Stimulated activated CD8-positive, alpha-beta memory T cell treated with anti-CD3 and anti-CD28 coated beads, Interleukin-4, amount 100 ng/mL, for 4 hours (primary cell): ENCODE measurements at regions not wholly inside any gene's neighbourhood (a gene's known extent, or its start where the extent isn't known, plus 50 kb on each side); places are given as distances from the start of the nearest gene placed in this dataset.

Experiments
- DNase-seq, 2 donors: peaks; one replicate each; pipeline ENCODE4 v3.0.0-alpha.2; 2020; ENCODE audit warnings: low read depth in 2 of 2, low spot score in 1 of 2

DNA sequence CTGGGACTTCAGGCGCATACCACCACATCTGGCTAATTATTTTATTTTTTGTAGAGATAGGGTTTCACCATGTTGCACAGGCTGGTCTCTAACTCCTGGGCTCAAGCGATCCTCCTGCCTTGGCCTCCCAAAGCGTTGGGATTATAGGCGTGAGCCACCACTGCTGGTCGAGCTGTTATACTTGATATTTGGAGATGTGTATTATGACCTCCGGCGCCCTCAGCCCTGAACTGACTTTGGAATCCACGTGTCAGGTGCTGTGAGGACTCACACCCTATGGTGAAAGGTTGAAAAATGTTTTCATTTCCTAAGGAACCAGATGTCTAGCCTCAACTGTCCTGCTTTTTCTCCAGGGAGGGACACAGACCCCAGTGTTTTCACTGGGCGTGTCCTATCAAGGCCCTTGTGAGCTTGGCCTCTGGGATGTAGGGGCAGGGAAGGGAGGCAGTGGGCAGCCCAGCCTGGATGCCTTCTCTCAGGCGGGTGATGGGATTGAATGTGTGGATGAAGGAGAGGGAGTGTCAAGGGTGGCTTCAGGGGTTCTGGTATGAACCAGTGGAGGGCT lies 56.4 kb upstream of the HAAO start:
- no peak for DNase-seq

DNA sequence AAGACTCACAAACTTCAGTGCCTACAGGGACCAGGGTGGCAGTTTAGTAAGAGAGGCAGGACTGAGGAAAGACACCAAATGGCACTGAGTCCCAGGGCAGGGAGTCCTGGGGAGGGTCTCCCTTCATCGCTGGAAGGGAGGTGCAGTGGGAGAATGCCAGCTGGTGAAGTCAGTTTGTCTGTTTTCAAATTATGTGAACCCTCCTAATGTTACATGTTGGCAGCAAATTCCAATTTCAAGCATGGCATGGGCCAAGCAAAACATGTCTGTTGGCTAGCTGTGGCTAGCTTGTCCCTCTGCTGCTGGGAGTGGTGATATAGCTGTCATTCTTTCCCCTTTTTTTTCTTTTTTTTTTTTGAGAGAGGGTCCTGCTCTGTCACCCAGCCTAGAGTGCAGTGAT lies 55.9 kb upstream of the HAAO start:
- no peak for DNase-seq

DNA sequence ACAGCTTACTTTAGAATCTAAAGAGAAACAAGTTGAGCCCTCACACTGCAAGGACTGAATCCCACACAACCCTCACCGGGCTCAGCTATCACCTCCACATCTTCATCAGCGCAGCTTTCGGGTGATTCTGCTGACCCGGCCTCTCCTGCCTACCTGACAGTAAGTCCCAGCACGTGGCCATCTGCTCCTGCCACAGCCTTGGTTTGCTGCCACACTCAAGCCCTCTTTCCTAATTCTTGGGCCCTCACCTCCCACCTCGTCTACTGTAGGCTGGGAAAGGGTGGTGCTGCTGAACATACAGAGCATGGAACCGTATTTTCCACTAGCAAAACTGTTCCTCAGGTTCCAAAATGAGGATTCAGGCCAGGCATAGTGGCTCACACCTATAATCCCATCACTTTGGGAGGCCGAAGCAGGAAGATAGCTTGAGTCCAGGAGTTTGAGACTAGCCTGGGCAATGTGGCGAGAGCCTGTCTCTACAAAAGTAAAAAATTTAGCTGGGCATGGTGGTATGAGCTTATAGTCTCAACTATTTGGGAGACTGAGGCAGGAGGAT lies 55.3 kb upstream of the HAAO start:
- no peak for DNase-seq

DNA sequence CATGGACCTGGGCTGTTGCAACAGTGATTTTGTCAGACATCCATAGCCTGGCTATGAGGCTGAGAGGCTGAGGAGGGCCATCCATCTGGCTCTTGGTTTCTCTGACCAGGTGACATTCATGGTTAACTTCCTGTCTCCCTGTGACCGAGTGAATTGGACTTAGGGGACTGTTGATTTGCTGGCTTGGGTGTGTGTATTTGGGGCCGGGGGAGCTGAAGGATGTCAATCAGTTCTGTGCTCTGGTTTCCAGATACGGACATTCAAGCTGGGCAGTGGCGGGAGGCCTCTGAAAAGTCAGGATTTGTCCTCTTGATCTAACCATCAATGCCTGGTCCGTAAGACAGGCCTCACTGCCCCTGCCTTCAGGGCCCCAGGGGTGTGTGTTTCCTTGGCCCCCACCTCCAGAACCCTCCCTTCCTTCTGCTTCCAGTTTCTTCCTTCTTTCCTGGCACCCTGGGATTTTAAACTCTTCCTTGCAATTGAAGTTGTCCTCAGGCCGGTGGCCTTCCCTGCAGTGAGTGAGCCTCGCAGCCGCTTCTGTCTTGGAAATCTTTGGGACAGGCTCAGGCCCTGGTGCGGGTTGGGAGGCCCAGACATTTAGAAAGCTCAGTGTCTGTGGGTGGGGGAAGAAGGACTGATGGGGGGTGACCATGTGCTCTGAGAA lies 54.7 kb upstream of the HAAO start:
- no peak for DNase-seq

DNA sequence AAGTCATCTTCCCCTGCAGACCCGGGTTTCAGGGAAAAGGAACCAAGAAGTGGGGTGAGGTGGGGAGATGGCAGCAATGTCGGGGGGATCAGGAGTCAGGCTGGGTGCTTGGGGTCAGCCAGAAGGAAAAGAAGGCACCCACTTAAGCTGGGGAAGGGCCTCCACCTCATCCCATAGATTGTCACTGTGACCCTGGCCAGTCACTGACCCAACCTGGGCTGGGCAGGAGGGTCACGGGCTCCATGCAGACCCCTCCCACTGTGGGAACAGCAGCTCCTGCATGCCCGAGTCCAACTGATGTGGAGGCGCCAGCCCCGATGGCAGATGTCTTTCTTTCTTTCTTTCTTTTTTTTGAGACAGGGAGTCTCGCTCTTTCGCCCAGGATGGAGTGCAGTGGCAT lies 53.6 kb upstream of the HAAO start:
- DNase-seq, result no peak

DNA sequence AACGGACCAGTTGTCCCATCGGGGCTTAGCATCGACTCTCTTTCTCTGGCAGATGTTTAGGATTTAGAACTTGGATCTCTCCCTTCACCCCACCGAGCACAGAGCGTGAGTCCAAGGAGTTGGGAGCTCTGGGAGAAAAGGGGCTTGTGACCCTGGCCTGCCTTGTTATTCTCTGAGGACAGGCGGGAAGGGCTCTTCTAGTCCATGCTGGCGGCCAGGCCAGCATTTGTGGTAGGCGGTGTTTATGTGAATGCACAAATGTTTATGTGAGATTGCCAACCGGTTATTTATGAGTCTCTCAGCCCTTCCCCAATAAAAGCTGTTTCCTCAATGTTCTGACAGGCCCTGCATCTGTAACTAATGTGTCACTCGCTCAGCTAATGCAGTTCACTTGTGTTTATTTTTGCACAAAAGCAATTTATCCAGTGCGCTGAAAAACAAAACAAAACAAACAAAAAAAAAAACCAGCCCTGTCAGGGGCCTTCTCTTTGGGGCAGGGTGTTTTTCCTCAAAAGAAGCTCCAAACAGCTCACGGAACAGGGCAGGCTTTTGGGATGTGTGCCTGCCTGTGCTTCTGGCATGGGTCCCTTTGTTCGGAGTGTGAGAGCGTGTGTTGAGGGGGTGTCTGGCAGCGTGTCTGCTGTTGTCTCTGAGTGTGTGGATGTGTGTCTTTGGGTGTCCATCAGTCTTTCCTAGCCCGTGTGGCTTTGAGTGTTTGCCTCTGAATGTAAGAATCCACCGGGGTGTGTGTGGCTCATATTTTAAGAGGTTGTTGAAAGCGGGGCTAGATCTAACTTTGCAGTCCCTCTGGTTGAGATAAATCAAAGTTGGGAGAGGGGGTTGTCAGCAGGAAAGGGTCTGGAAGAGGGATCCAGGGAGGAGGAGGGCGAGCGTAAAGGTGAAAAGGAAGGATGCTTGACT lies 52.8 kb upstream of the HAAO start:
- DNase-seq, result no peak

DNA sequence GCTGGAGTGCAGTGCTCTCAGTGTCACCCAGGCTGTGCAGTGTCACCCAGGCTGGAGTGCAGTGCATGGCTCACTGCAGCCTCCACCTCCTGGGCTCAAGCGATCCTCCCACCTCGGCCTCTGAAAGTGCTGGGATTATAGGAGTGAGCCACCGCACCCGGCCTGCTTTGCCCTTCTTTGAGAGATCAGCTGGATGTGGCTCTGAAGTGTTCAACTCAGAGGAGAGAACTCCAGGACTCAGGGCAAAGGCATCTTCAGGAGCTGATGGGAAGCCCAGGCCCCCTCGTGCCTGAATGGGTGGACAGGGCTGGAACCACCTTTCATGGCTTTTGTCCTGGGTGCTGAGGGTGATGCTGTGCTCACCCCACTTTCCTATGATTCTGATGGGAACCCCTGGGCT lies 52.0 kb upstream of the HAAO start:
- DNase-seq, result no peak

DNA sequence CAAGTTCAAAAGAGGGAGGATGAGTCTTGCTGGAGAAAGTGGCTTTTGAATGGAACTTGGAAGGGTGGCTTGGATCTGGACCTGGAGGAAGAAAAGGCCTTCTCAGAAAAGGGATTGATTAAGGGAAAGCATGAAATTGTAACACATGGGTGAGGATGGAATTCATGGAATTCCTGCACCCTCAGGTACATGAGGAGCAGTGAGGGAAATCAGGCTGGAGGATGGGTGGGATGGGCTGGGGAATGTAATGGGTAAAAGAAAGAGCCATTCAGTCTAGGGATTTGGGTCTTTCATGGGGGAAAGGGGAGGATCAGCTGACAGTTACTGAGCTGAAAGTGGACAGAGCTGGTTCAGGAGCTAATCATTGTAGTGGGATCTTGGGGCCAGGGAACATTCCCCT lies 51.2 kb upstream of the HAAO start:
- DNase-seq, result no peak

DNA sequence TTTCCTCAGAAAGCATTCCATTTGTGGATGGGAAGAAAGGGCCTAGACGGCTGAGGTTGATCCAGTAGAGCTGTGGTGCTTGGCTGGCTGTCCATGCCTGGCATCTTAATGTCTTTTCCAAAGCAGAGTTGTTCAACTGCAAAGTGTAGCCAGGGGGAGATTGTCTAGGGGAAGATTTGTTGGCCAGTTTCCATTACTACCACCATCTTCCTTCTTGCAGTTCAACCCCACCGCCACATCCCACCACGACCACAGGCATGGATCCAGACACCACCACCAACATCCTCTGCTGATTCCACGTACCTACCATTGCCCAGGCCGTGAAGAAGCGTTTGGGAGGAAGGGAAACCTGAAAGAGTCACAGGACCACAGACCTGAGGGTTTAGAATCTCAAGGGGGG lies 50.7 kb upstream of the HAAO start:
- DNase-seq, result no peak

DNA sequence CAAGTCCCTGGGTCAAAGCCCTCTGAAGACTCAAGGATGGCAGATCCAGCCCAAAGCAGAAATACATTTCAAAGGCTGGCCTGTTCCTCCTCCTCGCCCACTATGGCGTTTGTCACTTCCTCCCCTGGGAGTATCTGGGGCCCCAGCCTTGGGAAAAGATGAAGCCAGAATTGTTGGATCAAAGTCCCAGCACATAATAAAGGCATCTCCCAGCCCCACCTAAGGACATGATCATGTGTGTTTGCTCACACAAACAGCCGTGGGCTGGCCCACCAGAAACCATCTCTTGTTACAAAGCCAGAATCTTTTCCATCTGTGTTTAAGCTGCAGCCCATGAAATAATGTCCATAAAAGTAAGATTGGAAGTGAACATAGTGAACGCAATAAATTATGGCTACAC lies 50.1 kb upstream of the HAAO start:
- no peak for DNase-seq
